Tibial nerve (tissue), 4 donors: ENCODE measurements at regions not wholly inside any gene's neighbourhood (a gene's known extent, or its start where the extent isn't known, plus 50 kb on each side); places are given as distances from the start of the nearest gene placed in this dataset.
"Not testable (repeated sequence)": the region's sequence is repeated elsewhere in the genome, so short reads cannot be mapped to it uniquely, and the experiment has no call there.

ENCODE experiments used
- EP300 ChIP-seq, 2 donors: sonication (generic); formaldehyde crosslinking; IDR thresholded peaks; one replicate each; pipeline ENCODE4 v1.6.1; 2017; ENCODE audit warnings: antibody characterized with exemption in 2 of 2, mild to moderate bottlenecking in 1 of 2
- POLR2A ChIP-seq, 2 donors: fragments of 450-650 bp; IDR thresholded peaks; one replicate each; pipeline ENCODE4 v1.6.1; 2017; ENCODE audit warnings: antibody characterized with exemption in 2 of 2, mild to moderate bottlenecking in 2 of 2, moderate library complexity in 2 of 2
- TF ChIP-seq, protein P1 (sequence below), 5 experiments: fragments of 200-600 bp in 3 of 5; fragments of 450-650 bp in 2 of 5; sonication (generic) in 3 of 5; IDR thresholded peaks; one replicate each; pipeline ENCODE4 v1.5.1; 2016 to 2019; ENCODE audit warnings: antibody characterized with exemption in 5 of 5, mild to moderate bottlenecking in 3 of 5, moderate library complexity in 2 of 5

DNA sequence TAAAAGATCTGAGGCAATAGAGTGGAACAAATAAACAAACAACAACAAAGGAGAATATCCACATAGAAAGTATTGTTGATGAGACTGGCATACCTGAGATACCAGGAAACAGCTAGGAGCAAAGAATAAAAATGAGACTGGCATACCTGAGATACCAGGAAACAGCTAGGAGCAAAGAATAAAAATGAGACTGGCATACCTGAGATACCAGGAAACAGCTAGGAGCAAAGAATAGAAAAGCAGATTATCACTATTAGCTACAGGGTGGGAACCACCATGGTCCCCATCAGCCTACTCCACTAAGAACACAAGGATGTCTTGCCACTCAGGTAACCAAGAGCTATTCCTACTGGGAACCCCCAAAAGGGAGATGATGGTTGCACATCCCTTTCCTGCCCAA lies 230.2 kb upstream of the MMS22L start:
- TF ChIP-seq, protein P1, sequence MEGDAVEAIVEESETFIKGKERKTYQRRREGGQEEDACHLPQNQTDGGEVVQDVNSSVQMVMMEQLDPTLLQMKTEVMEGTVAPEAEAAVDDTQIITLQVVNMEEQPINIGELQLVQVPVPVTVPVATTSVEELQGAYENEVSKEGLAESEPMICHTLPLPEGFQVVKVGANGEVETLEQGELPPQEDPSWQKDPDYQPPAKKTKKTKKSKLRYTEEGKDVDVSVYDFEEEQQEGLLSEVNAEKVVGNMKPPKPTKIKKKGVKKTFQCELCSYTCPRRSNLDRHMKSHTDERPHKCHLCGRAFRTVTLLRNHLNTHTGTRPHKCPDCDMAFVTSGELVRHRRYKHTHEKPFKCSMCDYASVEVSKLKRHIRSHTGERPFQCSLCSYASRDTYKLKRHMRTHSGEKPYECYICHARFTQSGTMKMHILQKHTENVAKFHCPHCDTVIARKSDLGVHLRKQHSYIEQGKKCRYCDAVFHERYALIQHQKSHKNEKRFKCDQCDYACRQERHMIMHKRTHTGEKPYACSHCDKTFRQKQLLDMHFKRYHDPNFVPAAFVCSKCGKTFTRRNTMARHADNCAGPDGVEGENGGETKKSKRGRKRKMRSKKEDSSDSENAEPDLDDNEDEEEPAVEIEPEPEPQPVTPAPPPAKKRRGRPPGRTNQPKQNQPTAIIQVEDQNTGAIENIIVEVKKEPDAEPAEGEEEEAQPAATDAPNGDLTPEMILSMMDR (IDR thresholded peaks at IDR 0.05) = not testable (repeated sequence)
- not testable (repeated sequence) for TF ChIP-seq POLR2A, EP300 (IDR thresholded peaks at IDR 0.05)
